ENCODE measurements at regions not wholly inside any gene's neighbourhood (a gene's known extent, or its start where the extent isn't known, plus 50 kb on each side); places are given as distances from the start of the nearest gene placed in this dataset.

- Mint-ChIP-seq H3K4me1 (no peaks in the 10 kb centered on the region), H3K27ac (no peak overlapping the region), H3K36me3 (no peaks in the 10 kb centered on the region), H3K9me3 (peaks cover 10% of the 10 kb centered on the region), H3K4me3 (no peak overlapping the region)
- DNase-seq (ENCODE audit: low spot score in 2 of 2) (no peak), ATAC-seq (no peak)
These were observed 350.3 kb upstream of the ZNF385D start for GRCh38 chr3:22101351-22101750.

DNA sequence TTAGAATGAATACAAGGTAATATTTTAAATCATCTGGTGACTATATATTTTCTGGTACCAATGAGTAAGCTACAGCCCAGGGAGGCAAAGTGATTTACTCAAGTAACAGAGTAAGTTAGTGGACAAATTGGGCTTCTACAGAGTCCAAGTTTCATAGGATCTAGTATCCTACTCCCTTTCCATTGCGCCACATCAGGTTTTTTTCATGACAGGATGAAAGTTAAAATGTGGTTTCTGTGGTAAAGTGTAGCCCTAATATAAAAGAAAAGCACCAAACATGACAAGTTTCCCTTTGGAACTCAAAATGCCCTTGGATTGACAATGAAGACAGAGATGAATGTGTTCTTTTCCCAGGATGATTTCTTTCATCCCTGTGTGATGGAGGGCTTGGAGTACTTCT, 350.8 kb upstream of the ZNF385D start:
- no peak for ATAC-seq
- Mint-ChIP-seq H3K36me3 (no peaks in the 10 kb centered on the region), H3K27ac (no peak overlapping the region), H3K4me1 (no peaks in the 10 kb centered on the region), H3K9me3 (peaks cover 14% of the 10 kb centered on the region), H3K4me3 (no peak overlapping the region)
- no peak for DNase-seq (ENCODE audit: low spot score in 2 of 2)

- Mint-ChIP-seq H3K27ac (no peak overlapping the region), H3K4me3 (no peak overlapping the region), H3K4me1 (no peaks in the 10 kb centered on the region), H3K9me3 (peaks cover 11% of the 10 kb centered on the region), H3K36me3 (no peaks in the 10 kb centered on the region)
- ATAC-seq (no peak), DNase-seq (ENCODE audit: low spot score in 2 of 2) (no peak)
These were observed 352.4 kb upstream of the ZNF385D start for GRCh38 chr3:22103423-22103822.

DNA sequence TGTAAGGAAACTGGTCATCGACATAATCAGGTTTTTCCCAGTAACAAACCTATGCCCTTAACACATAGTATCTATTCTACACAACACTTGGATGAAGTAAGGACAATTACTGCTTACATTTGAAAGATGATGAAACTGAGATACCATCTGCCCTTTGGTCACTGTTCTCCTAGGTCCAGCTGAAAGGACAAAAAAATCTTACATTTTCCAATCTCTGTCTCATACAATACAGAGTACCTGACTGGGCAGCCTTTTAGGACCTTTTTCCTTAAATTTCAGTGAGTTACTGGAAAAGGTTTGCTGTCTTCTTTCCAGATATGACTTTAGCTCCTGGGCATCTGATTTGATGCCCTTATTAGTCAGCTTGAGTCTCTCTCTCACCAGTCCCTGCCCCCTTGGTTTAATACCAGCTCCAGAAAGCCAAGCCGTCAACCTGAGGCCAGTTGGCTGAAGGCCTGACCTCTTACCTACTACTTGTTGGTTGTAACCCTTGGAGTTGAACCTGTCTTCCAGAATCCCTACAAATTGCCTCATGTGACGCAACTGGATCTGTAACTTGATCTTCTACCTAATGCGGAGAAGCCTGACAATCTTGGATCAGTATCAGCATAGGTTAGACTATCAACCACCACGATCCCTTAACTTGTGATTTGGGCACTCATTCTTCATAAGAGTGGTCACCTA, 355.3 kb upstream of the ZNF385D start:
- ATAC-seq (no peak), DNase-seq (ENCODE audit: low spot score in 2 of 2) (no peak)
- H3K4me3 Mint-ChIP-seq, result no peak overlapping the region
- H3K36me3 Mint-ChIP-seq, result no peaks in the 10 kb centered on the region
- peaks cover 7% of the 10 kb centered on the region for H3K9me3 Mint-ChIP-seq
- H3K27ac Mint-ChIP-seq, result no peak overlapping the region
- no peaks in the 10 kb centered on the region for H3K4me1 Mint-ChIP-seq

- Mint-ChIP-seq H3K36me3 (no peaks in the 10 kb centered on the region), H3K4me1 (no peaks in the 10 kb centered on the region), H3K27ac (no peak overlapping the region), H3K9me3 (peaks cover 4% of the 10 kb centered on the region), H3K4me3 (no peak overlapping the region)
- no peak for ATAC-seq
- DNase-seq (ENCODE audit: low spot score in 2 of 2), result no peak
These were observed 360.2 kb upstream of the ZNF385D start for GRCh38 chr3:22111226-22111625.

GRCh38 chr3:22113453-22113852, 362.4 kb upstream of the ZNF385D start:
- ATAC-seq (no peak), DNase-seq (ENCODE audit: low spot score in 2 of 2) (no peak)
- H3K9me3 Mint-ChIP-seq, result no peaks in the 10 kb centered on the region
- no peaks in the 10 kb centered on the region for H3K4me1 Mint-ChIP-seq
- no peaks in the 10 kb centered on the region for H3K36me3 Mint-ChIP-seq
- no peak overlapping the region for H3K27ac Mint-ChIP-seq
- no peak overlapping the region for H3K4me3 Mint-ChIP-seq

GRCh38 chr3:22115581-22115980, 364.6 kb upstream of the ZNF385D start:
- Mint-ChIP-seq H3K36me3 (no peaks in the 10 kb centered on the region), H3K9me3 (no peaks in the 10 kb centered on the region), H3K27ac (no peak overlapping the region), H3K4me3 (no peak overlapping the region), H3K4me1 (no peaks in the 10 kb centered on the region)
- DNase-seq (ENCODE audit: low spot score in 2 of 2) (no peak), ATAC-seq (no peak)

DNA sequence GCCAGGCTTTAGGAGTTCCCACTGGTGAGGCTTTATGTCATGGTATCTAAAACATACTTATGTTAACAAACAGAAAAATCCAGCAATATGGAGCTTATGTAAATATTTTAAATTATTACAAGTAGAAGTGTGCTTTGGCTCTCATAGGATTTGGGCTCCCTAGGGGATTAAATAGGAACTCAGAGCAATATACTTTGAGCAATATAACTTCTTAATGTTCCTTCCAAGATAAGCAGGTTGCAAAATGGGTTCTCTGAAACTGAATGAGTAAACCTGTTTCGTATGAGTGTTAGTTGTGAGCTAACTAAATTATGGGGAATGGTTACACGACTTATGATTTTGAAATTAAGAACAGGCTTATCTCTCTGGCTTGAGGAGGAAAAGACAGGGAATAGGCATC, 366.1 kb upstream of the ZNF385D start:
- DNase-seq (ENCODE audit: low spot score in 2 of 2), result no peak

GRCh38 chr3:22117751-22118346, 366.8 kb upstream of the ZNF385D start:
- no peak for ATAC-seq
- no peaks in the 10 kb centered on the region for H3K36me3 Mint-ChIP-seq
- H3K9me3 Mint-ChIP-seq, result peaks cover 8% of the 10 kb centered on the region

More for the DNA sequence above, 366.1 kb upstream of the ZNF385D start:
- no peaks in the 10 kb centered on the region for H3K4me1 Mint-ChIP-seq
- ATAC-seq, result no peak
- no peak overlapping the region for H3K27ac Mint-ChIP-seq
- H3K36me3 Mint-ChIP-seq, result no peaks in the 10 kb centered on the region
- no peak overlapping the region for H3K4me3 Mint-ChIP-seq
- peaks cover 2% of the 10 kb centered on the region for H3K9me3 Mint-ChIP-seq

DNA sequence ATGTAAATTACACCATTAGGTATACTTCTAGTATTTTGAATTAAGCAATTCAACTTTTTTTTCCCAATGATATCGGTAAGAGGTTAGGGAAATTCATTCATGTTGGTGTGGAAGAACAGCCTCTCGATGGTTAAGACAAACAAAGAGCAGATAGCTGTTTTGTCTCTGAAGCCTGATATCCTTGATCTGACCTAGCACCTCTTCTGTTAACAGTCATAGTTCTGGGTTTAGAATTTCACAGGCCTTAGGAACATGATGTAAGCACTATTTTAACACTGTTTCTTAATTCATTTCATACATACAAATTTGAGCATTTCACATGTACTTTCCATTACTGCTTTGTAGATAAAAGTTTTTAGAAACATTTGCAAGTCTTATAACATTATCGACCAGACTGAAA, 367.5 kb upstream of the ZNF385D start:
- H3K4me1 Mint-ChIP-seq, result no peaks in the 10 kb centered on the region
- H3K4me3 Mint-ChIP-seq, result no peak overlapping the region
- DNase-seq (ENCODE audit: low spot score in 2 of 2), result no peak
- H3K36me3 Mint-ChIP-seq, result no peaks in the 10 kb centered on the region
- H3K27ac Mint-ChIP-seq, result no peak overlapping the region
- H3K9me3 Mint-ChIP-seq, result peaks cover 10% of the 10 kb centered on the region
- ATAC-seq, result no peak

More at GRCh38 chr3:22117751-22118346, 366.8 kb upstream of the ZNF385D start:
- H3K27ac Mint-ChIP-seq, result no peak overlapping the region
- DNase-seq (ENCODE audit: low spot score in 2 of 2), result no peak
- H3K4me1 Mint-ChIP-seq, result no peaks in the 10 kb centered on the region
- H3K4me3 Mint-ChIP-seq, result no peak overlapping the region

DNA sequence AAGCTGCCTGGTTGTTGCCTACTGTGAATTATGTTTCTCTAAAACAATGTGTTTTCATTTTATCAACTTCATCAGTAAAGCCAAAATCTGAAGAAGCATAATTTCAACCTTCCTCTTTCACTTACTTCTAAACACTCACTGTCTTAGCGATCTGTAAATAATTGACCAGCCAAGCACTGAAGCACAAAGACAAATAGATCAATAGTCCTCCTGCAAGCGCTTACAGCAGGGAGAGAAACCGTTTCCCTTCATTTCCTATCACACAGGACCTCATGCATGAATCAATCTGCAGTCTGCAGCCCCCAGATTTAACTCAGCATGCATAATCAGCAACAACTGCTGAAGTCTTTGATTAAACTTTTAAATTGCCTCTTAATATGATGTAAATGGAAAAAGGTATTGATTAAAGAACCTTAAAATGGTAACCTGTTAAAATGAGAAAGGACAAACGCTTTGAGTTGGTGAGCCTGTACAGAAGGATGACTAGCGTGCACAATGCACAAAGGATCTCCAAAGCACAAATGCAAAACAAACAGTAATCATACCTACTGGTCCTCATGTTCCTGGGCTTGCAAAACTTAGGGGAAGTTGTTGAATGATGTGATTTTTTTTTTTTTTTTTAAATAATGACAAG, 370.2 kb upstream of the ZNF385D start:
- Mint-ChIP-seq H3K4me1 (no peaks in the 10 kb centered on the region), H3K9me3 (peaks cover 14% of the 10 kb centered on the region), H3K36me3 (no peaks in the 10 kb centered on the region), H3K4me3 (no peak overlapping the region), H3K27ac (no peak overlapping the region)
- no peak for ATAC-seq
- DNase-seq (ENCODE audit: low spot score in 2 of 2), result no peak

GRCh38 chr3:22122567-22122966, 371.6 kb upstream of the ZNF385D start:
- Mint-ChIP-seq H3K4me3 (no peak overlapping the region), H3K9me3 (peaks cover 14% of the 10 kb centered on the region), H3K36me3 (no peaks in the 10 kb centered on the region), H3K4me1 (no peaks in the 10 kb centered on the region), H3K27ac (no peak overlapping the region)
- DNase-seq (ENCODE audit: low spot score in 2 of 2), result no peak
- ATAC-seq, result no peak

DNA sequence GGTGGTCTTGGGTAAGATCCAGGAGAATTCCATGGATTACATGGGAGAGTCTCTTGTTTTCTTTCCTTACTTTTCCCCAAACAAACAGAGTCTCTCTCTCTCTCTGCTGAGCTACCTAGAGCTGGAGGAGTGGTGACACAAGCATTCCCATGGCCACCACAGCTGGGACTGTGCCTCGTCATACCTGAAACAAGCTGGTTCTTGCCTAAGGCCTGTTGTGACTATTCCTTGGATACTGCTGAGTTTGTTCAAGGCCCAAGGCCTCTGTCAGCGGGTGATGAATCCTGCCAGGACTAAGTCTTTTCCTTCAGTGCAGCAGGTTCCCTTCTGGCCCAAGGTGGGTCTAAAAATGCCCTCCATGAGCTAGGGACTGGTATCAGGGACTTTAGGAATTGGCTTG, 378.1 kb upstream of the ZNF385D start:
- Mint-ChIP-seq H3K36me3 (no peaks in the 10 kb centered on the region), H3K27ac (no peak overlapping the region), H3K4me1 (no peaks in the 10 kb centered on the region), H3K4me3 (no peak overlapping the region), H3K9me3 (peaks cover 25% of the 10 kb centered on the region)
- DNase-seq (ENCODE audit: low spot score in 2 of 2), result no peak
- no peak for ATAC-seq

- no peaks in the 10 kb centered on the region for H3K4me1 Mint-ChIP-seq
- ATAC-seq (no peak), DNase-seq (ENCODE audit: low spot score in 2 of 2) (no peak)
- H3K4me3 Mint-ChIP-seq, result no peak overlapping the region
- H3K27ac Mint-ChIP-seq, result no peak overlapping the region
- H3K36me3 Mint-ChIP-seq, result no peaks in the 10 kb centered on the region
- H3K9me3 Mint-ChIP-seq, result peaks cover 3% of the 10 kb centered on the region
These were observed 390.8 kb upstream of the ZNF385D start for GRCh38 chr3:22141769-22142168.

GRCh38 chr3:22147161-22147560, 396.2 kb upstream of the ZNF385D start:
- Mint-ChIP-seq H3K9me3 (peaks cover 6% of the 10 kb centered on the region), H3K36me3 (no peaks in the 10 kb centered on the region), H3K4me3 (no peak overlapping the region), H3K4me1 (no peaks in the 10 kb centered on the region), H3K27ac (no peak overlapping the region)
- ATAC-seq (no peak), DNase-seq (ENCODE audit: low spot score in 2 of 2) (no peak)

DNA sequence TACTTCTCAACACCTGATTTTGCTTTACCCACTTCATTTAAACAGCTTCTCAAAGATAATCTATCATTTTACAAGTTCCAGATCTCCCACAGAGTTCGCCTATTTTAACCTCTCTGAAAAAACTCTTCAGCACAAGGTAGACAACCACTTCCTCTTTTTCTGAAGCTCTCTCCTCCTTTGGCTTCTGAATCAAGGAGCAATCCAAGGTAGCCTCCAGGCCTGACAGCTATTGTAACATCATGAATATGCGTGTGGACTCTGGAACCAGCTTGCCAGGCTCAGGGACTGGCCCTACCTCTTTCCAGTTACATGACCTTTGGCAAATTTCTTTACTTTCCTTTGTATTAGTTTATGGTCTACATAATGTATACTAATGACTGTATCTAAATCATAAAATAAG, 405.9 kb upstream of the ZNF385D start:
- Mint-ChIP-seq H3K36me3 (no peaks in the 10 kb centered on the region), H3K4me1 (no peaks in the 10 kb centered on the region), H3K4me3 (no peak overlapping the region), H3K27ac (no peak overlapping the region), H3K9me3 (peaks cover 26% of the 10 kb centered on the region)
- no peak for DNase-seq (ENCODE audit: low spot score in 2 of 2)
- ATAC-seq, result no peak
